ENCODE measurements at regions not wholly inside any gene's neighbourhood (a gene's known extent, or its start where the extent isn't known, plus 50 kb on each side); places are given as distances from the start of the nearest gene placed in this dataset.

DNA sequence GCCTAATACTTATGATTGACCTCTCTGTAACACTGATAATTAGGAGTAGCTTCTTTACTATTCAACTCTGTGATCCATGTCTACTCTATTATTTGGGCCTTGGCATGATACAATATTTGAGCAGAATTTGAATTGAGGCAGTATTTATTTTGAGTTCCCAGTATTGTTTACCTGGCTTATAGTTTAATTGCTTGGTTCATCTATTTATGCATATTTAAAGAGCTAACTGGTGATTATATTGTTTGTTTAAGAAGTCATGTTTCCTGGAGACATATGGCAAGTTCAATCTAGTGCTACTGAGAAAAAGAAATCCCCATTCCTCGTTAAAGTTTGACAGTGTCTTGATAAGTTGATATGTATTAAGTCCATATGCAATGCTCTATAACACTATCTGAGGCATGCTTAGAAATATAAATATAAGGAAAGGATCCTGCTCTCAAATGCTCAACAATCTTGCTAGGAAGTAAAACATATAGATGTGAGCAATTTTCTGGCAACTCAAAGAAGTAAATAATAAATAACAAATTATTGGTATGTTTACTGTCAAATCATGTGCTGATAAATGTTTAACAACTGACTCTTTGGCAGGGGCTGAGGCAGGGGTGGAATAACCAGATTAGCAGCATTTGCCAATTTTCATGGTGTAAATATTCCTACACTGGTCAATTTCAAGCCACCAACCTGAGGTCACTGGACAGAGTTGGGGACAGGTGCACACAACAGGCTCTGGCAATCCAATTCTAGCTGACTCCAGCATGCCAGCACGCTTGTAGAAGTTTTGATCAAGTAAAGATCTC is 430.2 kb upstream of the PIK3C3 start:
- ATAC-seq (no peak), DNase-seq (no peak)
- H3K27me3 ChIP-seq = no peaks in the 10 kb centered on the region
- intact Hi-C loops (cut with DNase I) = no loop called here
- no peak overlapping the region for H3K27ac ChIP-seq
- H3K4me3 ChIP-seq = no peak overlapping the region
- no peaks in the 10 kb centered on the region for H3K36me3 ChIP-seq
- H3K4me1 ChIP-seq = no peaks in the 10 kb centered on the region
- 13% methylated on average over 2 of the region's 2 CpGs for WGBS (ENCODE audit: insufficient coverage, low coverage, low lambda C conversion rate, missing lambda C conversion rate)
- H3K9me3 ChIP-seq = no peaks in the 10 kb centered on the region
- no peak for TF ChIP-seq POLR2A (IDR thresholded peaks at IDR 0.05)
- TF ChIP-seq, protein P1, sequence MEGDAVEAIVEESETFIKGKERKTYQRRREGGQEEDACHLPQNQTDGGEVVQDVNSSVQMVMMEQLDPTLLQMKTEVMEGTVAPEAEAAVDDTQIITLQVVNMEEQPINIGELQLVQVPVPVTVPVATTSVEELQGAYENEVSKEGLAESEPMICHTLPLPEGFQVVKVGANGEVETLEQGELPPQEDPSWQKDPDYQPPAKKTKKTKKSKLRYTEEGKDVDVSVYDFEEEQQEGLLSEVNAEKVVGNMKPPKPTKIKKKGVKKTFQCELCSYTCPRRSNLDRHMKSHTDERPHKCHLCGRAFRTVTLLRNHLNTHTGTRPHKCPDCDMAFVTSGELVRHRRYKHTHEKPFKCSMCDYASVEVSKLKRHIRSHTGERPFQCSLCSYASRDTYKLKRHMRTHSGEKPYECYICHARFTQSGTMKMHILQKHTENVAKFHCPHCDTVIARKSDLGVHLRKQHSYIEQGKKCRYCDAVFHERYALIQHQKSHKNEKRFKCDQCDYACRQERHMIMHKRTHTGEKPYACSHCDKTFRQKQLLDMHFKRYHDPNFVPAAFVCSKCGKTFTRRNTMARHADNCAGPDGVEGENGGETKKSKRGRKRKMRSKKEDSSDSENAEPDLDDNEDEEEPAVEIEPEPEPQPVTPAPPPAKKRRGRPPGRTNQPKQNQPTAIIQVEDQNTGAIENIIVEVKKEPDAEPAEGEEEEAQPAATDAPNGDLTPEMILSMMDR (IDR thresholded peaks at IDR 0.05) = no peak

- Histone ChIP-seq H3K36me3 (no peaks in the 10 kb centered on the region), H3K4me3 (no peak overlapping the region), H3K4me1 (no peaks in the 10 kb centered on the region), H3K27ac (no peak overlapping the region), H3K9me3 (no peaks in the 10 kb centered on the region), H3K27me3 (no peaks in the 10 kb centered on the region)
- intact Hi-C loops (cut with DNase I) = no loop called here
- TF ChIP-seq POLR2A (IDR thresholded peaks at IDR 0.05) = no peak
- TF ChIP-seq, protein P1 (IDR thresholded peaks at IDR 0.05) = no peak
- ATAC-seq (no peak), DNase-seq (no peak)
These were observed 437.9 kb upstream of the PIK3C3 start for GRCh38 chr18:41517142-41517541.

DNA sequence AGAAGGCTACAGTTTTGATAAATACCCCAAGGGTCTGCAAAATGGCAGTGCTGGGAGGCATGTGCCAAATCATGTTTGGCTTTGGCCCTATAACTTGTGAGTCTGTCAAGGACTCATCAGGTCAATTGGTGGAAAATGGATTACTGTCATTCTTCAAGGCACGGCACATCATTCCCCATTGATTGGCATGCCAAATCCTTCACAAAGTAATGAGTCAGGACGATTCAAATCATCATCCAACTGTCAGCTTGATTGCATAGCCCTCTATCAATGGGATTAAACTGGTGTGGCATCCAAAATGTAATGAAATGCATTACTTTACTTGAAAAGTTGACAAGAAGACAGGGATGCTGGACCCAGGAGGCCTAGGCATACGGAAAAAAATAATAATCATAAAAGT is 441.6 kb upstream of the PIK3C3 start:
- ATAC-seq = no peak
- TF ChIP-seq, protein P1 (IDR thresholded peaks at IDR 0.05) = no peak
- TF ChIP-seq POLR2A (IDR thresholded peaks at IDR 0.05) = no peak
- WGBS (ENCODE audit: insufficient coverage, low coverage, low lambda C conversion rate, missing lambda C conversion rate) = 67% methylated on average over 3 of the region's 3 CpGs
- H3K9me3 ChIP-seq = no peaks in the 10 kb centered on the region
- H3K27ac ChIP-seq = no peak overlapping the region
- DNase-seq = no peak
- no peak overlapping the region for H3K4me3 ChIP-seq
- no peaks in the 10 kb centered on the region for H3K36me3 ChIP-seq
- no peaks in the 10 kb centered on the region for H3K4me1 ChIP-seq
- intact Hi-C loops (cut with DNase I) = no loop called here
- H3K27me3 ChIP-seq = no peaks in the 10 kb centered on the region

- no peak for ATAC-seq
- TF ChIP-seq, protein P1 (IDR thresholded peaks at IDR 0.05) = no peak
- no peak for TF ChIP-seq POLR2A (IDR thresholded peaks at IDR 0.05)
- intact Hi-C loops (cut with DNase I) = no loop called here
- no peak overlapping the region for H3K4me3 ChIP-seq
- H3K4me1 ChIP-seq = no peaks in the 10 kb centered on the region
- no peak for DNase-seq
- WGBS (ENCODE audit: insufficient coverage, low coverage, low lambda C conversion rate, missing lambda C conversion rate) = 62% methylated on average over 3 of the region's 3 CpGs
- no peaks in the 10 kb centered on the region for H3K27me3 ChIP-seq
- no peaks in the 10 kb centered on the region for H3K9me3 ChIP-seq
- no peaks in the 10 kb centered on the region for H3K36me3 ChIP-seq
- H3K27ac ChIP-seq = no peak overlapping the region
These were observed 450.7 kb upstream of the PIK3C3 start for GRCh38 chr18:41504316-41504715.
